Activated T-cell treated with anti-CD3 and anti-CD28 coated beads for 48 hours (primary cell): ENCODE measurements at regions not wholly inside any gene's neighbourhood (a gene's known extent, or its start where the extent isn't known, plus 50 kb on each side); places are given as distances from the start of the nearest gene placed in this dataset.
"Not testable (repeated sequence)": the region's sequence is repeated elsewhere in the genome, so short reads cannot be mapped to it uniquely, and the experiment has no call there.

Source experiments
- DNase-seq: peaks from one replicate; pipeline ENCODE4 v3.0.0-alpha.2; 2020; ENCODE audit warnings: low read depth

DNA sequence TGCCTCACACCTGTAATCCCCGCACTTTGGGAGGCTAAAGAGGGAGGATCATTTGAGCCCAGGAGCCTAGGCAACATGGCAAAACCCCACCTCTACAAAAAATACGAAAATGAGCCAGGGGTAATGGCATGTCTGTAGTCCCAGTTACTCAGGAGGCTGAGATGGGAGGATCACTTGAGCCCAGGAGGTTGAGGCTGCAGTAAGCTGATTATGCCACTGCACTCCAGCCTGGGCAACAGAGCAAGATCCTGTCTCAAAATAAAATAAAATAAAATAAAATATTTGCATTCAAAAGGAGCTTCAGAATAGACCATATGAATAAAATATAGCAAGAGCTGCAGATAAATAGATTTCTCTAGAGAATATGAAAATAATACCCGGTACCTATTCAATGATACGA, 71.5 kb upstream of the ATF7IP2 start:
- no peak for DNase-seq

DNA sequence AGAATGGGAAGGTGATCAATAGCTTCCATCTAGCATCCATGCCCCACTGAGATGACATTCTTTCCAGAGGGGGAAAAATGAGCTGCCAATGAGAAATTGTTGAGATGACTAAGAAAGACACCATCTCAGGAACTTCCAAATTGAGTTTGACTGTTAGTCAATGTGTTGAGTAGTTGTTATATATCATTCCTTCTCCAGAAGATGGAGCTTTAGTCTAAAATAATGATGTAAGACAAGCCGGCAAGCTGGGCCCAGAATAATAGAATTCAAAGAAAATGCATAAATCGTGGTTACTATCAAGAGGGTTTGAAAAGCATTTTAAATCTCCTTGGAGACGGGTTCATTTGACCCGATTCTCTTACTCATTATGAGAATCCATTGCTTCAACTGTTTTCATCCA, 71.0 kb upstream of the ATF7IP2 start:
- no peak for DNase-seq

DNA sequence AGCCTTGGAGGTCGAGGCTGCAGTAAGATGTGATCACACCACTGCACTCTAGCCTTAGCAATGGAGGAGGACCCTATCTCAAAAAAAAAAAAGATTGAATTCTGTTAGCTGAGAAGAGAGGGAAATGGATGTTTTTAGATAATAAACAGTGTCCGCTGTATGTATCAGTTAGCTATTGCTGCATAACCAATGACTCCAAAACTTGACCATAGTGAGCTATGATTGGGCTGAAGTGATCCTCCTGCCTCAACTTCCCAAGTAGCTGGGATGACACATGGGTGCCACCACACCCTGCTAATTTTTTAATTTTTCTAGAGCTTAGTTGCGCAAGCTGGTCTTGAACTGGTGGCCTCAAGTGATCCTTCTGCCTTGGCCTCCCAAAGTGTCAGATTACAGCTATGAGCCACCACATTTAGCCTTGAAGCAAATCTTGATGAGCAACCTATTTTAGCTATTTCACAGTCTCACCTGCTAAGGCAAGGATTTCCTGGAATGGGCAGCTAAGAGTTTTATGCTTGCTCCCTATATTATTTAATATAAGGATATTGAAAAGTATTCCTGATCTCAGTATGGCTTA, 68.3 kb upstream of the ATF7IP2 start:
- DNase-seq, result no peak

GRCh38 chr16:10318798-10319500, 66.9 kb upstream of the ATF7IP2 start:
- no peak for DNase-seq

DNA sequence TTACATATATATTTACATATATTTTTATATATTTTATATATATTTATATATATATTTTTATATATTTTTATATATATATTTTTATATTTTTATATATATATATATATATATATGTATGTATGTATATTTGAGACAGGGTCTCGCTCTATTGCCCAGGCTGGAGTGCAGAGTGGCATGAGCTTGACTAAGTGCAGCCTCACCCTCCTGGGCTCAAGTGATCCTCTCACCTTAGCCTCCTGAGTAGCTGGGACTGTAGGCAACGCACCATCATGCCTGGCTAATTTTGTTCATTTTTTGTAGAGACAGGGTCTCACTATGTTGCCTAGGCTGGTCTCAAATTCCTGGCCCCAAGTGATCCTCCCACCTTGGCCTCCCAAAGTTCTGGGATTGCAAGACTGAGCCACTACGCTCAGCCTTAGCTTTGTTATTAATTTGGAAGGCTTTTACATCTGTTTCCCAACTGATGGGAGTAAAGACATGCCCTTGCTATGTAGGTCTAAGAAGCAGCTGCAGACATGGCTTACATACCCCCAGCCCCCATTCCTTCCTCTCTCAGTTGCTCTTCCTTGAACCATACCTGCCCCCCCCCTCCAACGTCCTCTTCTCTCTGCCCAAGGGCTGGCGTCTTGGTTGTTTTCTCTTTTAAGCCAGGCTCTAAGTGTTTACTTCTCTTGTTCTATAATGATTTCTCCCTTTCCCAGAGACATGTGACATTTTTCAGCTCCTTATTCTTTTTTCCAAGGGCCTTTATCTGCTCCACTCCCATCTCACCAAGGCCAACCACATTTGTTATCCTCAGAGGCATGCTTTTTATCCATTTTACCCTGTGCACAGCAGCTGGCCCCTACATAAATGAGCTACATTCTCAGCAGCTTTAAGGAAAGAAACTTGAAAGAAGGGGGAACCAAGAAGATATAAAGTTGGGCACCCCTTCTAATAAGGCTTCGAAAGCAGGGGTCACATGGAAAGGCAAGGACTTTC, 64.2 kb upstream of the ATF7IP2 start:
- no peak for DNase-seq

- no peak for DNase-seq
Observed at GRCh38 chr16:10322723-10323527, 62.9 kb upstream of the ATF7IP2 start.

GRCh38 chr16:10323528-10323869, 62.4 kb upstream of the ATF7IP2 start:
- no peak for DNase-seq

GRCh38 chr16:10324210-10324609, 61.7 kb upstream of the ATF7IP2 start:
- DNase-seq, result no peak

DNA sequence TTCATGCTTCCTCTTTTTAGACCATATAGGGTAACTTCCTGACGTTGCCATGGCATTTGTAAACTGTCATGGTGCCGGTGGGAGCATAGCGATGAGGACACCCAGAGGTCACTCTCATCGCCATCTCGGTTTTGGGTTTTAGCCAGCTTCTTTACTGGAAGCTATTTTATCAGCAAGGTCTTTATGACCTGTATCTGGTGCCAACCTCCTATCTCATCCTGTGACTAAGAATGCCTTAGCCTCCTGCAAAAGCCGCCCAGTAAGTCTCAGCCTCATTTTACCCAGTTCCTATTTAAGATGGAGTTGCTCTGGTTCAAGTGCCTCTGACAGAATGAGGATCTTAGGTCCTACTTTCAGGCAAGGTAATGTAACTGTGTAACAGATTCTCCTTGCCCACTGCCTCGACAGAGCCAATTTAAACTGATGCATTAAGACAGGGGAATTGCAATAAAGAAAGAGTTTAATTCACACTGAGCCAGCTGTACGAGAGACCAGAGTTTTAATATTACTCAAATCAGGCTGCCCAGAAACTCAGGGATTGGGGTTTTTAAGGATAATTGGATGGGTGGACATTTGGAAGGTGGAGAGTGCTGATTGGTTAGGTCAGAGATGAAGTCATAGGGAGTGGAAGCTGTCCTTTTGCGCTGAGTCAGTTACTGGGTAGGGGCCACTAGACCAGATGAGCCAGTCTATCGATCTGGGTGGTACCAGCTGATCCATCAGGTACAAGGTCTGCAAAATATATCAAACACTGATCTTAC, 59.9 kb upstream of the ATF7IP2 start:
- DNase-seq, result no peak

- no peak for DNase-seq
Observed at GRCh38 chr16:10326647-10327046, 59.2 kb upstream of the ATF7IP2 start.

GRCh38 chr16:10328291-10328690, 57.6 kb upstream of the ATF7IP2 start:
- DNase-seq, result not testable (repeated sequence)

GRCh38 chr16:10332241-10332640, 53.6 kb upstream of the ATF7IP2 start:
- no peak for DNase-seq

DNA sequence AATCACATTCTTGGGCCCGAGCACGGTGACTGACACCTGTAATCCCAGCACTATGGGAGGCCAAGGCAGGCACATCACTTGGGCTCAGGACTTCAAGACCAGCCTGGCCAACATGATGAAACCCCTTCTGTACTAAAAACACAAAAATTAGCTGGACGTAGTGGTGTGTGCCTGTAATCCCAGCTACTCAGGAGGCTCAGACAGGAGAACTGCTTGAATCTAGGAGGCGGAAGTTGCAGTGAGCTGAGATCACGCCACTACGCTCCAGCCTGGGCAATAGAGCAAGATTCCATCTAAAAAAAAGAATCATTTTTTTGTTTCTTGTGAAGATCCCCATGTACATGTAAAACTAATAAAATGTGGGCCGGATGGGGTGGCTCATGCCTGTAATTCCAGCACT, 53.1 kb upstream of the ATF7IP2 start:
- no peak for DNase-seq

DNA sequence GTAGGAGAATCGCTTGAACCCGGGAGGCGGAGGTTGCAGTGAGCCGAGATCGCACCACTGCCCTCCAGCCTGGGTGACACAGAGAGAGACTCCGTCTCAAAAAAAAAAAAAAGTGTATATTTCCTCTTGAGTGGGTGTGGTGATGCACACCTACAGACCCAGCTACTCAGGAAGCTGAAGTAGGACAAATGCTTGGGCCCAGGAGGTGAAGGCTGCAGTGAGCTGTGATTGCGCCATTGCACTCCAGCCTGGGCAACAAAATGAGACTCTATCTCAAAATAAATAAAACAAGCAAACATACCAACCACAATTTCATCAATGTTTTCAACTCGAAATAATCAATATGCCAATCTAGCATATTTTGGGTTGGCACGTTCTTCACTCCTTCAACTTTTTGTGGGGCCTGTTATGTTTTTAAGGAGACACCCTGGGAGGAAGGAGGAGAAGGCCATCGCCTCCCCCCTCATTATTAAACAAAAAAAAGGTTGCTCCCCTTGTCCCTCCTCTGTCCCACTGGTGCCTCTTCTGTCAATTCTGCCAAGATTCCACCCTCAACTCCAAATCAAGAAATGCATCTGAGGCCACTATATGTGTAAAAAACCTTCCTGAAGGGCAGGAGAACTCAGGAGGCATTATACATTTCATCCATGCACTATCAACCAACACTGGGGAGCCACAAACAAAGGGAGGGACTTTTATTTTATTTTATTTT, 52.4 kb upstream of the ATF7IP2 start:
- DNase-seq, result no peak

GRCh38 chr16:10335681-10336080, 50.2 kb upstream of the ATF7IP2 start:
- no peak for DNase-seq
